ENCODE measurements at regions not wholly inside any gene's neighbourhood (a gene's known extent, or its start where the extent isn't known, plus 50 kb on each side); places are given as distances from the start of the nearest gene placed in this dataset.

- TF ChIP-seq CTCF (IDR thresholded peaks at IDR 0.05) = no peak
- no peak for TF ChIP-seq POLR2A (IDR thresholded peaks at IDR 0.05)
Observed at GRCh38 chr2:15706424-15706823, 114.8 kb downstream of the DDX1 start.

All from body of pancreas (tissue), 4 donors.